HG02981 (cell line): ENCODE measurements at regions not wholly inside any gene's neighbourhood (a gene's known extent, or its start where the extent isn't known, plus 50 kb on each side); places are given as distances from the start of the nearest gene placed in this dataset.
"Not testable (repeated sequence)": the region's sequence is repeated elsewhere in the genome, so short reads cannot be mapped to it uniquely, and the experiment has no call there.

Experiments
- ATAC-seq: cut with Tn5 transposase; IDR thresholded peaks from one replicate; pipeline ENCODE4 v1.9.1; 2021; ENCODE audit warnings: mild to moderate bottlenecking, moderate library complexity; ENCODE audit not compliant: unreplicated experiment

- no peak for ATAC-seq
Measured at GRCh38 chr6:150681578-150682395, 82.1 kb downstream of the PLEKHG1 start.

GRCh38 chr6:150683320-150683719, 83.6 kb downstream of the PLEKHG1 start:
- ATAC-seq = no peak

GRCh38 chr6:150684161-150684560, 84.5 kb downstream of the PLEKHG1 start:
- ATAC-seq = no peak

- no peak for ATAC-seq
Measured at GRCh38 chr6:150684714-150685459, 85.2 kb downstream of the PLEKHG1 start.

- ATAC-seq = no peak
Measured at GRCh38 chr6:150685860-150686259, 86.2 kb downstream of the PLEKHG1 start.

GRCh38 chr6:150686566-150686965, 86.9 kb downstream of the PLEKHG1 start:
- ATAC-seq = no peak

GRCh38 chr6:150687508-150687907, 87.8 kb downstream of the PLEKHG1 start:
- ATAC-seq = no peak

GRCh38 chr6:150689900-150690590, 90.4 kb downstream of the PLEKHG1 start:
- peak; percentile 48 for ATAC-seq

- no peak for ATAC-seq
Measured at GRCh38 chr6:150690681-150691080, 91.0 kb downstream of the PLEKHG1 start.

- ATAC-seq = no peak
Measured at GRCh38 chr6:150691463-150691862, 91.8 kb downstream of the PLEKHG1 start.

- peak; percentile 80 for ATAC-seq
Measured at GRCh38 chr6:150692604-150693003, 92.9 kb downstream of the PLEKHG1 start.

GRCh38 chr6:150694889-150695288, 95.2 kb downstream of the PLEKHG1 start:
- ATAC-seq = no peak

GRCh38 chr6:150695652-150696051, 96.0 kb downstream of the PLEKHG1 start:
- ATAC-seq = no peak

- no peak for ATAC-seq
Measured at GRCh38 chr6:150696190-150696589, 96.5 kb downstream of the PLEKHG1 start.

GRCh38 chr6:150696918-150697317, 97.2 kb downstream of the PLEKHG1 start:
- ATAC-seq = not testable (repeated sequence)

- ATAC-seq = no peak
Measured at GRCh38 chr6:150697515-150697914, 97.8 kb downstream of the PLEKHG1 start.

GRCh38 chr6:150698391-150698790, 98.7 kb downstream of the PLEKHG1 start:
- peak; percentile 64 for ATAC-seq

- ATAC-seq = no peak
Measured at GRCh38 chr6:150702675-150703074, 103.0 kb downstream of the PLEKHG1 start.

GRCh38 chr6:150704447-150705192, 104.9 kb downstream of the PLEKHG1 start:
- ATAC-seq = no peak

- no peak for ATAC-seq
Measured at GRCh38 chr6:150705392-150705791, 105.7 kb downstream of the PLEKHG1 start.

- no peak for ATAC-seq
Measured at GRCh38 chr6:150710236-150710635, 110.6 kb downstream of the PLEKHG1 start.
